Aorta (tissue), 5 donors: ENCODE measurements at regions not wholly inside any gene's neighbourhood (a gene's known extent, or its start where the extent isn't known, plus 50 kb on each side); places are given as distances from the start of the nearest gene placed in this dataset.

Experiments
- ATAC-seq: fragments of 200-7000 bp; cut with Tn5 transposase; one replicate; pipeline ENCODE4 v1.9.1; 2022; ENCODE audit warnings: moderate library complexity; ENCODE audit not compliant: low FRiP score
- DNase-seq, 2 donors: peaks; one replicate each; pipeline ENCODE4 v3.0.0-alpha.2; 2020
- H3K27ac ChIP-seq, 2 donors: one replicate each; pipeline ENCODE4 v1.5.1; 2013; ENCODE audit warnings: low read length in 2 of 2, mild to moderate bottlenecking in 2 of 2, moderate library complexity in 2 of 2, control low read depth in 1 of 2, inconsistent platforms in 1 of 2, low read depth in 1 of 2
- H3K27me3 ChIP-seq, 2 donors: one replicate each; pipeline ENCODE4 v1.6.1; 2013; ENCODE audit warnings: control low read depth in 1 of 2, low read length in 1 of 2, mild to moderate bottlenecking in 1 of 2, moderate library complexity in 1 of 2; ENCODE audit not compliant: insufficient read depth in 2 of 2, control insufficient read depth in 1 of 2
- H3K36me3 ChIP-seq, 2 donors: one replicate each; pipeline ENCODE4 v1.6.1; 2013; ENCODE audit warnings: control low read depth in 1 of 2, low read length in 1 of 2, mild to moderate bottlenecking in 1 of 2; ENCODE audit not compliant: insufficient read depth in 2 of 2, control insufficient read depth in 1 of 2
- H3K4me1 ChIP-seq, 2 donors: one replicate each; pipeline ENCODE4 v1.6.1; 2013; ENCODE audit warnings: low read length in 2 of 2, control low read depth in 1 of 2, mild to moderate bottlenecking in 1 of 2, moderate library complexity in 1 of 2; ENCODE audit not compliant: insufficient read depth in 2 of 2, control insufficient read depth in 1 of 2
- H3K4me3 ChIP-seq, 2 donors: one replicate each; pipeline ENCODE4 v1.5.1; 2013; ENCODE audit warnings: low read length in 2 of 2, control low read depth in 1 of 2, mild to moderate bottlenecking in 1 of 2
- H3K9me3 ChIP-seq: one replicate; pipeline ENCODE4 v1.6.1; 2013; ENCODE audit warnings: mild to moderate bottlenecking, low read length; ENCODE audit not compliant: control insufficient read depth
- WGBS, 2 donors: extraction: QIAGEN DNeasy Blood & Tissue Kit; methylation state at CpG; one replicate each; pipeline ENCODE4 v1.1.7; 2013; 5-methylcytosine and 5-hydroxymethylcytosine counted together
- intact Hi-C, 2 donors: fragments of 100-400 bp; cut with DNase I; formaldehyde crosslinking; loops; one replicate each; pipeline versions ENCODE4 v1.14.2 to v1.15.0; 2022
- donor health status: healthy with polysubstance abuse.
- donor health status: Bipolar disorder and iron deficiency.
- donor health status: DM: no; HTN: no; CAD: no.
- donor health status: DM: no; HTN: no; CAD: no.
- donor health status: DM: yes; HTN: yes; CAD: no.

DNA sequence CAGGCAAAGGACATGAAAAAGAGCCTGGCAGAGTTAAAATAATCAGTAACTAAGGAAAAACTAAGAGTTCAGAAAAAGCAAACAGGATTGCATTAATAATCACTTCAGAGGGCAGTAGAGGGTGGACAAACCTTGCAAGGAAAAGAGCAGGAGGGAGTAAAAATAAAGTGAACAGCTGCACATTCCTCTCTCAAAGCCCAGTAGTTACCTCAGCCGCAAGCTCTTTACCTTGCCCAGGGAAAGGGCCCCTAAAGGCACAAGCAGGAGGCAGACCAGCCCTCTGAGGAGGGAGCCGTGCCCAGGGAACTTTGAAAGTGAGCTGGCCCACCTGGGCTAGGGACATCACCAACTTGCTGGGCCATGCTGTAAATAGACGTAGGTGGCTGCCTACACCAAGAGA lies 196.9 kb downstream of the C1D start:
- peaks cover 1 to 15% of the 10 kb centered on the region in 2 donors for H3K4me1 ChIP-seq
- WGBS, 2 donors = 20 to 32% methylated on average over 3 of the region's 3 CpGs
- intact Hi-C loops = no loop called here
- no peak for ATAC-seq
- H3K27ac ChIP-seq = peak overlapping the region; percentile 44 to 86
- H3K36me3 ChIP-seq = no peaks in the 10 kb centered on the region
- no peaks in the 10 kb centered on the region for H3K27me3 ChIP-seq
- H3K4me3 ChIP-seq = no peak overlapping the region
- H3K9me3 ChIP-seq = no peaks in the 10 kb centered on the region
- DNase-seq = no peak

DNA sequence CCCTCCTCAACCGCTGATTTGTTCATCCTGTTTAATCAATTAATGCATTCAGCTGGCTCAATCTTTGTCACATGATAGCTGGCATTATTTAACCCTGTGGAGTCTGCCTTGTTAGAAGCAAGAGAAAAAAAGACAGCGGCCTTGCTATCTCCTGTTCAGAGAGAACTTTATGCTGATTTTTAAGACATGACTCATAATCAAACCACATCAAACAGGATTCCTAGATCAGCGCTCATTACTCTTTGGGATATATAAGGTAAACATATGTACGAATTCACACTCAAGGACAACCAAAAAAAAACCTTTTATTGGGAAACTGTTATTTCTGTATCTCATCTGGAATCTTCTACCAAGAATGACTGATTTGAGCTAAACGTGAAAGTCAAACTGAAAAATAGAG lies 195.1 kb downstream of the C1D start:
- Histone ChIP-seq H3K4me3 (no peak overlapping the region), H3K4me1 (peaks cover 5 to 20% of the 10 kb centered on the region in 2 donors), H3K27me3 (no peaks in the 10 kb centered on the region), H3K36me3 (no peaks in the 10 kb centered on the region), H3K27ac (peak overlapping the region in 1 of 2 donors; percentile 43), H3K9me3 (no peaks in the 10 kb centered on the region)
- no peak for DNase-seq
- WGBS, 2 donors = 54 to 65% methylated on average over 5 of the region's 5 CpGs
- no peak for ATAC-seq
- intact Hi-C loops = no loop called here

DNA sequence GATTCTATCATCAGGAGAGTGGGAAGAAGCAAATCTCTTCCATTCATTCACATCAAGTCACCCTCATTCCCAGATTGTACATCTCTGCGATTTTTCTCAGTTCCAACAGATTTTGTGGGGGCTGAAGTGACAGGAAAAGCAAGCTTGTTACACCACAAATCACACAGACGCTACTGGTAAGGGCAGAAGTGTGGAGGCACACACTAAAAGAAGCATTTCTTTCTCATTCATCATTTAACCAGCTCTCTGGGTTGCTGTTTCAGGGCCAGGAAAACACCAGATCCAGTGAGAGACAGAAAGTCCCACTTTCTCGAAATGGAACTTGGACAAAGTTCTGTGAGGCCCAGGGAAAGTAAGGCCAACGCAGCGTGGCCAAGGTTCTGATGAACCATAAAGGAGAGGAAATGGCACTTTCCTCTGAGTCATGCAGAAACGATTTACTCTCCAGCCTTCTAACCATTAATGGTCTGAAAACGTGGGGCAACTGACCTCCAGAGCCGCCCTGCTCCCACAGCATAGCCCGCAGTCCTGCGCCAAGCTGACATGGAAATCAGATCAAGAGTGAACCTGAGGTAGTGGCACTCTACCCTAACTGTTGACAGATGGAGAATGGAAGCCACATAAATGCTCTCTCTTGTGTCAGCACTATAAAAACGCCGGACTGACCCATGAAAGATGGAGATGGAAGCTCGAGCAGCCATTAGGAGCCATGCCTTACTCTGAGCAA lies 191.0 kb downstream of the C1D start:
- DNase-seq (peak; percentile 83 to 90), ATAC-seq (peak; percentile 91)
- H3K27me3 ChIP-seq = no peaks in the 10 kb centered on the region
- peaks cover 5 to 25% of the 10 kb centered on the region in 2 donors for H3K4me1 ChIP-seq
- peak overlapping the region; percentile 95 to 99 for H3K27ac ChIP-seq
- 1 to 7% methylated on average over 13 of the region's 13 CpGs for whole genome bisulfite sequencing, 2 donors
- intact Hi-C loops = loop anchor here (2.0 to 5.0 kb wide), 2 partner anchors 45 kb away; no protein-coding TSS in a partner anchor
- H3K4me3 ChIP-seq = no peak overlapping the region
- H3K36me3 ChIP-seq = no peaks in the 10 kb centered on the region
- H3K9me3 ChIP-seq = no peaks in the 10 kb centered on the region

DNA sequence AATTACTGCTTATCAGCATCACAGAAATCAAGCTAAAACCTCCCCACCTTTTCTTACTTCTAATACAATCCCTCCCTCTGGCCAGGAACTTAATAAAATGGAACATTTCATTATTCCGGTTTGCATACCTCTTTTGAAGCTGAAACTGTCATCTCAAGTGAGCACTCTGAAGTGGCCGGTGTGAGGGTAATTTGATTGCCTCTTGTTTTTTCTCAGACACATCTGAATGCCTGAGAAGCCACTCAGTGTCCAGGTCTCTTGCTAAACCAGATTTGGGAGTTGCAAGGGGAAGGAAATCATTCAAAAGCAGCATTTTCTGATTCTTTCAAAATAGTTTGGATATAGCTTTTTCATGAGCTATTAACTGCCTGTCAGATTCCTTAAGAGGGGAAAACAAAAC lies 190.3 kb downstream of the C1D start:
- peak overlapping the region; percentile 95 to 99 for H3K27ac ChIP-seq
- peaks cover 5 to 21% of the 10 kb centered on the region in 2 donors for H3K4me1 ChIP-seq
- H3K27me3 ChIP-seq = no peaks in the 10 kb centered on the region
- intact Hi-C loops = loop anchor here (2.0 to 5.0 kb wide), 2 partner anchors 44 to 45 kb away; no protein-coding TSS in a partner anchor
- no peaks in the 10 kb centered on the region for H3K9me3 ChIP-seq
- no peak overlapping the region for H3K4me3 ChIP-seq
- ATAC-seq (no peak), DNase-seq (no peak)
- 55 to 59% methylated on average over 2 of the region's 2 CpGs for WGBS, 2 donors
- no peaks in the 10 kb centered on the region for H3K36me3 ChIP-seq

DNA sequence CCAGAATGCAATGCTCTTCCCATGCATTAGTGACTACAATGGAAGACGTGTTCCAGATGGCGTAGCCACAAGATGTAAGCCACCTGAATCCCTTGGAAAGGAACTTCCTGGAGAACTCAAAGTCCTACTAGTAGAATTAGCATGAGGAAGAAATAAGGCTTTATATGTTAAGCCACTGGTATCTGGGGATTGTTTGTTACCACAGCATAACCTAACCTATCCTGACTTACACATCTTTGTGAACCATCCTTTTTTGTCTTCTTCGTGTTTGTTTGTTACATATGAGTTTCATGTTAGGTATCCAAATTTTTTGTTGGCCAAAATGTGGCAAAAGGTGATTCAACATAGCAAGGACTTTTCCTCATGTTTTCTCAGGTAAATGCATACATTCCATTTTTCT lies 188.9 kb downstream of the C1D start:
- 94 to 97% methylated on average over 3 of the region's 3 CpGs for WGBS, 2 donors
- ATAC-seq (no peak), DNase-seq (no peak)
- intact Hi-C loops = loop anchor here (2.0 to 5.0 kb wide), 2 partner anchors 43 kb away; no protein-coding TSS in a partner anchor
- H3K4me1 ChIP-seq = peaks cover 5 to 21% of the 10 kb centered on the region in 2 donors
- no peaks in the 10 kb centered on the region for H3K9me3 ChIP-seq
- no peak overlapping the region for H3K27ac ChIP-seq
- H3K4me3 ChIP-seq = no peak overlapping the region
- H3K36me3 ChIP-seq = no peaks in the 10 kb centered on the region
- no peaks in the 10 kb centered on the region for H3K27me3 ChIP-seq

DNA sequence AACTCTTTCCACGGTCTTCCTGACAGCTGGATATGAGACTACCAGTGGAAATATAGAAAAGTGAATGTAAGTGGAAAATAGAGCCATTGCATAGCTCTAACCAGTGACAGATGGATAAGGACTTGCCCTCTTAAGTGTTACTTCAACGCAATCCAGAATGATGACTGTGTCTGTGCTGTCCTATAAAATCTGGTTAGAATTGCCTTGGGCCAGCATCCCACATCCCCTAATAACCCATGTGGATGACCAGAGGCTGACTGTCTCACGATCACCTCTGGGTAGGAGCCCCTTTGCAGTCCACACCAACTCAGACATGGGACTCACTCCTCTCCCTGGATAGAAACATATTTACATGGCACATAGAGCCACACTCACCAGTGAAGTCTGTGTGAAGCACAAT lies 186.6 kb downstream of the C1D start:
- H3K27me3 ChIP-seq = no peaks in the 10 kb centered on the region
- DNase-seq (no peak), ATAC-seq (no peak)
- no peak overlapping the region for H3K4me3 ChIP-seq
- H3K36me3 ChIP-seq = no peaks in the 10 kb centered on the region
- H3K27ac ChIP-seq = no peak overlapping the region
- intact Hi-C loops = no loop called here
- 94 to 95% methylated on average over 3 of the region's 3 CpGs for WGBS, 2 donors
- H3K4me1 ChIP-seq = peaks cover 2 to 8% of the 10 kb centered on the region in 2 donors
- no peaks in the 10 kb centered on the region for H3K9me3 ChIP-seq

DNA sequence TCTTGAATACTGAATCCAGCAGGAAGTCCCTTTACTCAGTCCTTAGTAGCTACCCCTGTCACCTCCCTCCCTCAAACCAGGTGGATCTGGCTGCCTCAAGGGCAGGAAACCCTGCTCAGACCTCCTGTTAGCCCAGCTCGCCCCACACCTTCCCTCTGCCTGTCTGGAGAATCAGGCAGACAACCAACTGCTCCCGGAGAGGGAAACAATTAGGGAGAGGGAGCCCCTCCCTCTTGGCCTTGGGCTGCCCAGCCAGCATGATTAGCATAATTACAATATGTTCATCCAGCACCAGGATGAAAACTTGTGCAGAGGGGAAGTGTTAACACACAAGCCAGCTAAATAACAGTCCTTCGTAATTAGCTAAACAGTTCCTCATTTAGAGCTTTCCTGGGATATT lies 185.5 kb downstream of the C1D start:
- 66 to 70% methylated on average over 3 of the region's 3 CpGs for WGBS, 2 donors
- Histone ChIP-seq H3K4me3 (no peak overlapping the region), H3K27ac (peak overlapping the region; percentile 18 to 70), H3K4me1 (peaks cover 5 to 6% of the 10 kb centered on the region in 2 donors), H3K36me3 (no peaks in the 10 kb centered on the region), H3K9me3 (no peaks in the 10 kb centered on the region), H3K27me3 (no peaks in the 10 kb centered on the region)
- DNase-seq (no peak), ATAC-seq (no peak)
- intact Hi-C loops = no loop called here

DNA sequence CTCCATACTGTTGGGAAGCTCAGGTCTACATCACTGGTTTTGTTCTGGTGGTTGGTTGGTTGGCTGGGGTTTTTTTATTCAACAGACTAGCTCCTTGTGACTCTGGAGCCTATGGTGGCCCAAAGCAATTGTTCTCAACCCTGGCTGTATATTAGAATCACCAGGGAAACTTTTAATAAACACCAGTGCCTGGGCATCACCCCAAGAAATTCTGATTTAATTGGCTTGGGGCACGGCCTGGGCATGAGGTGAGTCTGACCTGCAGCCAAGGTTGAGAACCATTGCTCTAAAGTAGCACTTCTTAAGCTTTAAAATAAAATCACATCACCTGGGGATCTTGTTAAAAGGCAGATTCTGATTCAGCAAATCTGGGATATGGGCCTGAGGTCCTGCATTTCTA lies 184.1 kb downstream of the C1D start:
- ATAC-seq = peak; percentile 28
- WGBS, 2 donors = 9 to 11% methylated on average over 1 of the region's 1 CpG
- H3K4me1 ChIP-seq = peaks cover 0 to 5% of the 10 kb centered on the region in 2 donors

More for the DNA sequence above, 184.1 kb downstream of the C1D start:
- no peaks in the 10 kb centered on the region for H3K9me3 ChIP-seq
- no peak overlapping the region for H3K4me3 ChIP-seq
- H3K27ac ChIP-seq = peak overlapping the region; percentile 9 to 90
- intact Hi-C loops = no loop called here
- no peaks in the 10 kb centered on the region for H3K36me3 ChIP-seq
- H3K27me3 ChIP-seq = no peaks in the 10 kb centered on the region
- no peak for DNase-seq
